GM12872 (cell line): ENCODE measurements at regions not wholly inside any gene's neighbourhood (a gene's known extent, or its start where the extent isn't known, plus 50 kb on each side); places are given as distances from the start of the nearest gene placed in this dataset.

ENCODE experiments used
- TF ChIP-seq, protein P1 (sequence below): IDR thresholded peaks from 3 replicates; pipeline ENCODE4 v1.5.1; 2011; ENCODE audit warnings: low read depth, mild to moderate bottlenecking, low read length, moderate library complexity; ENCODE audit not compliant: insufficient read depth

DNA sequence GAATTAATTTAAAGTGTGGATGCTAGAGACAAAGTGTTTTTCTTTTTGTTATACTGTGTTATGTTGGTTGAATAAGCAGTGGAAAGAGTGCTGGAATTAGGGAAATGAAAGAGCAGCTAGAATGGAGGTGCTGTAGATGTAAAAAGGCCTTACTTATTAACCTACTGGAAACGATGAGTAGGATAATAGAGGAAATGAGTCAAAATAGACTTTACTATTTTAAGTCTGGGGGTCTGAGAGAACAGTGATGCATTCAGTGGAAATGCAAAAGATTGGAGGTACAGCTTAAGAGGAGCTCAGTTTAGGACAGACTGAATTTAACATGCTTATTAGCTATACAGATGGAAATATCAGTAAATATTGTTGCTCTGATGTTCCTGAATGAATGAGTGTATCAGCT lies 674.0 kb downstream of the OTOL1 start:
- TF ChIP-seq, protein P1, sequence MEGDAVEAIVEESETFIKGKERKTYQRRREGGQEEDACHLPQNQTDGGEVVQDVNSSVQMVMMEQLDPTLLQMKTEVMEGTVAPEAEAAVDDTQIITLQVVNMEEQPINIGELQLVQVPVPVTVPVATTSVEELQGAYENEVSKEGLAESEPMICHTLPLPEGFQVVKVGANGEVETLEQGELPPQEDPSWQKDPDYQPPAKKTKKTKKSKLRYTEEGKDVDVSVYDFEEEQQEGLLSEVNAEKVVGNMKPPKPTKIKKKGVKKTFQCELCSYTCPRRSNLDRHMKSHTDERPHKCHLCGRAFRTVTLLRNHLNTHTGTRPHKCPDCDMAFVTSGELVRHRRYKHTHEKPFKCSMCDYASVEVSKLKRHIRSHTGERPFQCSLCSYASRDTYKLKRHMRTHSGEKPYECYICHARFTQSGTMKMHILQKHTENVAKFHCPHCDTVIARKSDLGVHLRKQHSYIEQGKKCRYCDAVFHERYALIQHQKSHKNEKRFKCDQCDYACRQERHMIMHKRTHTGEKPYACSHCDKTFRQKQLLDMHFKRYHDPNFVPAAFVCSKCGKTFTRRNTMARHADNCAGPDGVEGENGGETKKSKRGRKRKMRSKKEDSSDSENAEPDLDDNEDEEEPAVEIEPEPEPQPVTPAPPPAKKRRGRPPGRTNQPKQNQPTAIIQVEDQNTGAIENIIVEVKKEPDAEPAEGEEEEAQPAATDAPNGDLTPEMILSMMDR: no peak

DNA sequence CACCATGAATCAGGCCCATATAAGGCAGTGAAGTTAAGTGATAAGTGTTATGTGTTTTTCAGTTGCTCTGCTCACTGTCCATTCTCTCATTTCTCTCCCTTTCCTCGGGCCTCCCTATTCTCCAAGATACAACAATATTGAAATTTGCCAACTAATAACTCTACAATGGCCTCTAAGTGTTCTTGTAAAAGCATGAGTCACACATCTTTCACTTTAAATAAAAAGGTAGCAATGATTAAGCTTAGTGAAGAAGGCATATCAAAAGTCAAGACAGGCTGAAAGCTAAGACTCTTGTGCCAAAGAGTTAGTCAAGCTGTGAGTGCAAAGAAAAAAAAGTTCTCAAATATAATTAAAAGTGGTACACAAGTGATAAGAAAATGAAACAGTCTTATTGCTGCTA lies 675.4 kb downstream of the OTOL1 start:
- TF ChIP-seq, protein P1: no peak

GRCh38 chr3:162175145-162175544 lies 678.5 kb downstream of the OTOL1 start:
- TF ChIP-seq, protein P1: no peak

DNA sequence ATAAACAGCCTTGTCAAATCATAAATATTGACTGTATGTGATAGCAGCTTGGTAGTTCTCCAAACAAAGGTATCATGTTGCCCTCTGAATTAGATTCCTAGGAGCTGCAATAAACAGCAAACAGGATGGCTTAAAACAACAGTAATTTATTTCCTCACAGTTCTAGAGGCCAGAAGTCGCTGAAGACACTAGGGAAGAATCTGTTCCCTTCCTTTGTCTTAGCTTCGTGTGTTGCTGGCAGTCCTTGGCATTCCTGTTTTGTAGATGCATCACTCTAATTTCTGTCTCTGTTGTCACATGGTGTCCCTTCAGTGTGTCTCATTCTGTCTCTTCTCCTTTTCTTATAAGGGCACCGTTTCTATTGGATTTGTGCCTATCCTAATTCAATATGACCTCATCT lies 679.3 kb downstream of the OTOL1 start:
- TF ChIP-seq, protein P1: no peak

GRCh38 chr3:162183440-162183839 lies 686.8 kb downstream of the OTOL1 start:
- TF ChIP-seq, protein P1: no peak

GRCh38 chr3:162192340-162193029 lies 695.9 kb downstream of the OTOL1 start:
- TF ChIP-seq, protein P1: no peak

- TF ChIP-seq, protein P1: no peak
Observed at GRCh38 chr3:162193148-162194095, 696.8 kb downstream of the OTOL1 start.
